Smooth muscle cell of the brain vasculature (primary cell): ENCODE measurements at regions not wholly inside any gene's neighbourhood (a gene's known extent, or its start where the extent isn't known, plus 50 kb on each side); places are given as distances from the start of the nearest gene placed in this dataset.

Experiments used
- DNase-seq: peaks from one replicate; pipeline ENCODE4 v3.0.0-alpha.2; 2012; ENCODE audit warnings: low read depth, low spot score

GRCh38 chr5:162324328-162324727, 256.8 kb downstream of the GABRG2 start:
- DNase-seq: no peak

DNA sequence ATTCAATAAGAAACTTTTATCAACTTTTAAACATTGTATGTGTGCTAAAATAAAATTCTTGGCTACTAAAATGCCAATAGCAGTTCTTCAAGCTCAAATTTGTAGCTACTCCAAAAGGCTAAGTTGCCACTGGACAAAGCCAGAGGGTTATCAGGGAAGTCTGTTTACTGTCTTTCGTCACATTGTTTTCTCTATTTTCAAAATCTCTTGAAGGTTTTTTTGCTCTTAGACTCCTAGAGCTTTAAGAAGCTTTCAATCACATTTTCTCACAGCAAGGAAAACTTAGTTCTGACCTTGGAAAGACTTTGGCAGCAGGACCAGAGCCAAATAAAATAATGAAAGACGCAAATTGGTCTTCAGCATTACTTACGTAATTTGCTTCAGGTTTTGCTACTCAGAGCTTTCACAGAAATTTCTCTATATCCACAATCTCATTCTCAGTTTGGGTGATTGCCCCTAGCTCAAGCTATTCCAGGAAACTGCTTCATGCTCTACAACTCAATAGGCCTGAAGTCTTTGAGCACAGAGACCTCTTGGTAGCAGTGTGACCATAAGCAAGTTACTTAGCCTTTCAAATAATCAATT, 257.7 kb downstream of the GABRG2 start:
- DNase-seq: no peak

DNA sequence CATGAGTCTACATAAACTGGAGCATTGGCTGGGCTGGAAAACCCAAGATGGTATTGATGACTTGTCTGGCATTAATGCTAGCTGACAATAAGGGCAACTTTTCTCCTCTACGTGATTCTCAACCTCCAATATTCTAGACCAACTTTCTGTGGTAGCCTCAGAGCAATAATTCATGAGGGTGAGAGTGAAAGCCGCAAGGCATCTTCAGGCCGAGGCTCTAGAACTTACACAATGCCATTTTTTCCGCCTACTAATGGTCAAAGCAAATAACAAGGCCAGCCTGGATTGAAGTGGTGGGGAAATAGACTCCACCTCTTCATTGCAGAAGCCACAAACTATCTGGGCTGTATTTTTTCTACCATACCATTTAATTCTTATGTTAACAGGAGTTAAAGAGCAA, 267.4 kb downstream of the GABRG2 start:
- DNase-seq: no peak

DNA sequence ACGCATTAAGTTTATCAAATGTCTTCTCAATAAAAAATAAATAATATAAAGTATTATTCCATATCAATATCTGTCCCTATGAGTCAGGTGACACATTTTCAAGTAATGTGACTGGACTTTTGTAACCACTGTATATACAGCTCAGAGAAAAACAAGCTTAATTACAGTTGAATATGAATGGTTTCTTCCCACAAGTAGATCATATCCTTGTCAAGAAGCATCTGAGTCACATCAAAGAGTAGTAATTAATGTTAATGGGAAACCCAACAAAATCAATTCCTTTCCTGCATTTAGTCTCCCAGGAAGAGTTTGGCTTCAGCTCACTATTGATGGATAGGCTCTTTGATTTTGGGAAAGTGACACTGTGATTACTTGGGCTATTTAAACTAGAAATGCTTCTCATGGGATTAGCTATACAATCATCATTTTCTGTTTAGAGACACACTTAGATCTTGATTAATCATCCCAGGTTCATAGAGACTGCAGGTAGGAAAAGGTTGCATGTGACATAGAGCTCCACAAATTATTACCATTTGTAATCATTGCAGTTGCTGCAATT, 292.9 kb downstream of the GABRG2 start:
- DNase-seq: no peak

GRCh38 chr5:162372256-162372655, 304.7 kb downstream of the GABRG2 start:
- no peak for DNase-seq

- DNase-seq: no peak
Observed at GRCh38 chr5:162377895-162378294, 310.3 kb downstream of the GABRG2 start.

- DNase-seq: no peak
Observed at GRCh38 chr5:162382839-162383238, 315.3 kb downstream of the GABRG2 start.

- no peak for DNase-seq
Observed at GRCh38 chr5:162384225-162384624, 316.7 kb downstream of the GABRG2 start.

DNA sequence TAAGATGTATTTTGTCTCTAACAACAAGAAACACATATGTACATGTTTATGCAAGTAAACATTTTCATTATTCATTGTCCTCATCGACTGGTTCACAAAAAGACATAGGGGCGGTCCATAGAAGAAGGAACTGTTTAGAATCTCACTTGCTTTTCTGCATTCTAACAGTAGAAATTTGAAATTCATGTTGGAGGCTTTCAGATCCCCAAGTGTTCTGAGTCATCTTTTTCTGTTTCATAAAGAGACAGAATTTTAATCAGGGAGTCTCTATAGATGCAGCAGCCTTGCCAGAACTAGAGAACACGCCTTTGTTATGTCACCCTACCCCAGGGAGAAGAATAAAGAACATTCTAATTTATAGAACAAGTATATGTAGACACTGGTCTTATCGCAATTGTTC, 324.3 kb downstream of the GABRG2 start:
- no peak for DNase-seq

DNA sequence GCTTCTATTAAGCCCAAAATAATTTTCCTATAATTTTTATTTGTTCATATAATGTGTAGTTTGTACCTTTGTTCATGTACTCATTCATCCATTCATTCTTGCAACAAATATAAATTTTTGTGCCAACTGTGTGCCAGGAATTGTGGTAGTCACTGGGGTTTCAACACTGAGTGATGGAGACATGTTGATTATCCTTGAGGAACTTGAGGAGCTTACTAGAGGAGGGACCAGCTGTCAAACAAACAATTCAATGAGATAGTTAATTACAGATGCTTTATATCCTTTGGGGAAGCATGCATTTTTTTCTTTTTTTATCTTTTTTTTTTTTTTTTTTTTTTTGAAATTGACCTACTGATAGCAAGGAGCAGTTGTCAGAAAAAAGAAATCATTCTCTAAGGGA, 324.8 kb downstream of the GABRG2 start:
- DNase-seq: no peak

- no peak for DNase-seq
Observed at GRCh38 chr5:162393534-162393933, 326.0 kb downstream of the GABRG2 start.

- DNase-seq: no peak
Observed at GRCh38 chr5:162407614-162408013, 340.0 kb downstream of the GABRG2 start.

DNA sequence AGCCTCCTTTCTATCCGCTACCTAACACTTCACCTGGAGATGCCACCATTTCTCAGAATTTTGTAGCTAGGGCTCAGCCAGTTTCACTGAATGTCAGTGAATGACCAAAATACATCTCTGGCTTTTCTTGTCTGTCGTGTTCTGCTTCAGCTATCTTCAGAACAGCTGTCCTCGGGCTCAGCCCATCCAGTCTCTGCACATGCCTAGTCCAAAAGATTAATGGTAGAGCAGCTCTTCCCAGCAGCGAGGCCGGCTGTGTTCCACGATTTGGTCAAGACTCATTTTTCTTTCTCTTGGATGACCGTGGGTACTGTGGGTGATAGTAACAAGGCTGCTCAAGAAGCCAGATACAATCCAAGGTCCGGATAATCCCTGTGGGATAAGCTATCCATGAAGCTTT, 342.8 kb downstream of the GABRG2 start:
- DNase-seq: no peak

DNA sequence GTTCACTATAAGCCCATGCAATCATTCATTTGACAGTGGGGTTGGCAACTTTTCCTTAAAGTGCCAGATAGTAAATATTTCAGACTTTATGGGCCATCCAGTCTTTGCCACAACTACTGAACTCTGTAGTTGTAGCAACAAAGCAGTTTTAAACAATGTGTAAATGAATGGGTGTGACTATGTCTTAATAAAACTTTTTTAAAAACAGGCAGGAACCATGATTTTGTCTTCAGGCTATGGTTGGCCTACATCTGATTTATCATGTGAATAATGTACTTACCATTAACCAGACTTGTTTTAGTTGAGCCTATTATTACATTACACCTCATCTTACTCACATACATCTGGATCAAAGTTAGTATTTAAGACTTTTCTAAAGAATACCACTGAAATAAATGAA, 361.6 kb downstream of the GABRG2 start:
- no peak for DNase-seq

DNA sequence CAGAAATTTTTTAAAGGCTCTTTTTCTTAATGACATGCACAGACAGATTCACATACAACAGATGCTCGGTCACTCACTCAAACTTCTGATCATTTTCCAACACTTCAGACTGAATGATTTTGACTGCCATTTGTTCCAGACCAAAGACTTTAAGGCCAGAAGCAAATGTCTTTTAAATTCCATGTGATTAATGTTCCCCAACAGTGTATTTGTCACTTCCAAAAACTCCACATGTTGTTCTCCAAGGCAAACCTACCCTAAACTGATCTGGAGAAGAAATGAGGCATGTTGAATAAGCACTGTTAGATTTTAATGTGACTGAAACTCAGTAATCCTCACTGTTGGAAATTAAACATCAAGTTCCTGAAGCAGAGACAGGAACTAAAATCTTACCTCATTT, 366.7 kb downstream of the GABRG2 start:
- DNase-seq: no peak

- DNase-seq: no peak
Observed at GRCh38 chr5:162436055-162436454, 368.5 kb downstream of the GABRG2 start.

- no peak for DNase-seq
Observed at GRCh38 chr5:162444129-162444762, 376.7 kb downstream of the GABRG2 start.

- DNase-seq: no peak
Observed at GRCh38 chr5:162456086-162456485, 388.5 kb downstream of the GABRG2 start.

GRCh38 chr5:162466011-162466410, 398.4 kb downstream of the GABRG2 start:
- DNase-seq: no peak

DNA sequence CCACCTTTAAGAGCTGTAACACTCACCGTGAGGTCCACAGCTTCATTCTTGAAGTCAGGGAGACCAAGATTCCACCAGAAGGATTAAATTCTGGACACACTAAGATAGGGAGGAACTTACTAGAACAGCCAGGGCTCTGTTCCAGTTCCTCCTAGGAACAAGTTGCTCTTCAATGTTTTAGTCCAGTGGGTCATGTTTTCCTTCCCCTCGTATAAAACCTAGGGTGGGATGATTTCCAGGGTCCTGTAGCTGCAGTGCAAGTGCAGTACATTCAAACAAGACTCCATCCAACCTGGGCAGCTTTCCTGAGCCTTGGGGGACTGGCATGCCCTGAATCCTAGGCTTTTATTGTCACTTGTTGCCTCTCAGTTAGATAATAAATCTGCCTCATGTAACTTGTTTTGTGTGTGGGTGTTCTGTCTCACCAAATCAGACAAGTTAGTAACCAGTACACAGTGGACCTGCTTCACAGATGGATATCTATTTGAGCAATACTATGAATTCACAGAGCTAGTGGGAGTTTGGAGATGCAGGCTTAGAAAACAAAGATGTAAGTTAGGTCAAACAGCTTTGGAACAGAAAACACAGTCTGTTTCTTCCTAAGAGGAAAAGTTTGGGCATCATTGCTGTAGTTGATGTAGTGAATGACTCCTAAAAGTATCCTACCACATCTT, 405.6 kb downstream of the GABRG2 start:
- no peak for DNase-seq

DNA sequence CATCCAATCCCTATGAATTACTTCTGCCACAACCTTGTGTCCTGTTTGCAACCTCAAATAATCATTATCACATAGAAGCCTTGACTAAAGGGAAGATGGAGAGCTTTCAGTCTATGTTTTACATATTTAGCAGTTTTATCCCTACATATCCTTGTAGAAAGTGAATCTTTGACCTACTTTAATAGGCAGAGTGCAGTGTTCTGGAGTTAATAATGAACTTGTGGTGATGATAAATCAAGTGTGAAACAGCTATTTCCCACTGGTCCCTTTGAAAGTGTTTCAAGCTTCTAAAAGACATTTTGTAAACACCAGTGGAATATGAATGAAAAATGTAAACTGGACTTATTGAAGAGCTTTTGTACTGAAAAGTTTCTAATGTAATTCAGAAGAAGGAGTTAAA, 406.7 kb downstream of the GABRG2 start:
- DNase-seq: no peak

DNA sequence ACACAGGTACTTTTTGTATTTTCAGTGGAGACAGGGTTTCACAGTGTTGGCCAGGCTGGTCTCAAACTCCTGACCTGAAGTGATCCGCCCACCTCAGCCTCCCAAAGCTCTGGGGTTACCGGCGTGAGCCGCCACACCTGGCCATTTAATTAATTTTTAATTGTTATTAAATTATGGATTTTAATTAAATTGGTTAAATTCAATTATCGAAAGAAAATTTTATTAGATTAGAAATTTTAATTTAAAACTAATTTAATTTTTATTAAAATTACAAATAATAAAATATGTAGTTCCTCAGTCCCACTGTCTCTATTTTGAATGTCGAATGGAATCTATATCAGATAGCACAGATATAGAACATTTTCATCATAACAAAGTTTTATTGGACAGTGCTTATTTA, 416.5 kb downstream of the GABRG2 start:
- DNase-seq: no peak

- DNase-seq: no peak
Observed at GRCh38 chr5:162484986-162485385, 417.4 kb downstream of the GABRG2 start.
